OCI-LY1 (cell line): ENCODE measurements at regions not wholly inside any gene's neighbourhood (a gene's known extent, or its start where the extent isn't known, plus 50 kb on each side); places are given as distances from the start of the nearest gene placed in this dataset.

Source experiments
- H2AFZ ChIP-seq: fragments of 200-600 bp; sonication (generic), shearing (Covaris generic); 2 replicates; pipeline ENCODE4 v1.6.0; 2014; ENCODE audit warnings: antibody characterized with exemption, mild to moderate bottlenecking, low read length
- H3F3A ChIP-seq: fragments of 200-600 bp; sonication (generic), shearing (Covaris generic); 2 replicates; pipeline ENCODE4 v1.6.0; 2014; ENCODE audit warnings: mild to moderate bottlenecking, antibody characterized with exemption, low read length, moderate library complexity; ENCODE audit not compliant: insufficient read depth
- H3K27ac ChIP-seq: fragments of 200-600 bp; sonication (generic); 2 replicates; pipeline ENCODE4 v1.5.1; 2014; ENCODE audit warnings: low read length, mixed run types, mild to moderate bottlenecking, low read depth; ENCODE audit not compliant: poor library complexity, severe bottlenecking
- H3K27me3 ChIP-seq: fragments of 200-600 bp; sonication (generic); 2 replicates; pipeline ENCODE4 v1.6.0; 2014; ENCODE audit warnings: antibody characterized with exemption, mild to moderate bottlenecking, low read length, moderate library complexity; ENCODE audit not compliant: insufficient read depth
- H3K36me3 ChIP-seq: fragments of 200-600 bp; sonication (generic); 2 replicates; pipeline ENCODE4 v1.6.1; 2014; ENCODE audit warnings: mild to moderate bottlenecking, antibody characterized with exemption, low read length, moderate library complexity, mixed read lengths; ENCODE audit not compliant: insufficient read depth
- H3K4me1 ChIP-seq: fragments of 200-600 bp; sonication (generic); 2 replicates; pipeline ENCODE4 v1.5.1; 2014; ENCODE audit warnings: mild to moderate bottlenecking, low read length, moderate library complexity; ENCODE audit not compliant: insufficient read depth, severe bottlenecking
- H3K4me2 ChIP-seq: fragments of 200-600 bp; sonication (generic), shearing (Covaris generic); 2 replicates; pipeline ENCODE4 v1.6.1; 2014; ENCODE audit warnings: low read length
- H3K4me3 ChIP-seq: fragments of 200-600 bp; sonication (generic); 2 replicates; pipeline ENCODE4 v1.5.1; 2014; ENCODE audit warnings: low read length, low read depth, mild to moderate bottlenecking, mixed read lengths; ENCODE audit not compliant: poor library complexity, severe bottlenecking
- H3K79me2 ChIP-seq: fragments of 200-600 bp; shearing (Covaris generic); 2 replicates; pipeline ENCODE4 v1.6.1; 2016; ENCODE audit warnings: mixed run types, low read length, mixed read lengths; ENCODE audit not compliant: insufficient read depth
- H3K9ac ChIP-seq: fragments of 200-600 bp; sonication (generic), shearing (Covaris generic); 2 replicates; pipeline ENCODE4 v1.6.1; 2014; ENCODE audit warnings: mild to moderate bottlenecking, low read length, mixed read lengths
- H3K9me2 ChIP-seq: fragments of 200-600 bp; sonication (generic), shearing (Covaris generic); 2 replicates; pipeline ENCODE4 v1.6.1; 2014; ENCODE audit warnings: low read depth, mild to moderate bottlenecking, low read length, mixed read lengths
- H3K9me3 ChIP-seq: fragments of 200-600 bp; shearing (Covaris generic); 2 replicates; pipeline ENCODE4 v1.6.1; 2014; ENCODE audit warnings: low read length, mixed read lengths
- H4K20me1 ChIP-seq: fragments of 200-600 bp; sonication (generic), shearing (Covaris generic); 2 replicates; pipeline ENCODE4 v1.6.0; 2016; ENCODE audit warnings: mild to moderate bottlenecking, low read length; ENCODE audit not compliant: insufficient read depth
- EZH2 ChIP-seq: fragments of 200-600 bp; sonication (generic), shearing (Covaris generic); IDR thresholded peaks from 2 replicates; pipeline ENCODE4 v1.8.0; 2017; ENCODE audit warnings: borderline replicate concordance, mixed run types, mild to moderate bottlenecking, antibody characterized with exemption, low read length, moderate library complexity, mixed read lengths
- TF ChIP-seq, protein P1 (sequence below): fragments of 200-600 bp; sonication (generic), shearing (Covaris generic); IDR thresholded peaks from 2 replicates; pipeline ENCODE4 v1.5.1; 2017; ENCODE audit warnings: mild to moderate bottlenecking, antibody characterized with exemption, low read length, moderate library complexity, mixed read lengths

DNA sequence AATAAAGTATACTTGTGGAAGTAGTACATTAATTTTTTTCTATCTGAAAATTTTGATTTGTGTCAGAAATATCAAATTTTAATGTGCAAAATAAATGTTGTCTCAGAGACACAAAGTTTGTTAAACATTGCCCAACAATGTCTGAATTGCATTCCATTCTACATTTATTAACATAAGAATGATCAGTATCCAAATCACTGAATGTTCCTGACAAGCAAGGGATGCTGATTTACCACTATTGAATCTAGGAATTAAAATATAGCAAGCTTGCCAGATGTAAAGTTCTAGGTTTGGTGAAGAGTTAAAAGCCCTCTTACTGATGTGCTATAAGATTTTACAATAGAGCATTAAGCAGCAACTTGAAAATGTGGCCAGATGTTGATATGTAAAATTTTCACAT lies 489.2 kb upstream of the CTSO start:
- H3K9me2 ChIP-seq: no peaks in the 10 kb centered on the region
- H3F3A ChIP-seq: no peaks in the 10 kb centered on the region
- H2AFZ ChIP-seq: no peak overlapping the region
- no peak overlapping the region for H3K9ac ChIP-seq
- H3K4me2 ChIP-seq: no peak overlapping the region
- no peaks in the 10 kb centered on the region for H4K20me1 ChIP-seq
- no peak overlapping the region for H3K27ac ChIP-seq
- no peak for TF ChIP-seq EZH2
- TF ChIP-seq, protein P1, sequence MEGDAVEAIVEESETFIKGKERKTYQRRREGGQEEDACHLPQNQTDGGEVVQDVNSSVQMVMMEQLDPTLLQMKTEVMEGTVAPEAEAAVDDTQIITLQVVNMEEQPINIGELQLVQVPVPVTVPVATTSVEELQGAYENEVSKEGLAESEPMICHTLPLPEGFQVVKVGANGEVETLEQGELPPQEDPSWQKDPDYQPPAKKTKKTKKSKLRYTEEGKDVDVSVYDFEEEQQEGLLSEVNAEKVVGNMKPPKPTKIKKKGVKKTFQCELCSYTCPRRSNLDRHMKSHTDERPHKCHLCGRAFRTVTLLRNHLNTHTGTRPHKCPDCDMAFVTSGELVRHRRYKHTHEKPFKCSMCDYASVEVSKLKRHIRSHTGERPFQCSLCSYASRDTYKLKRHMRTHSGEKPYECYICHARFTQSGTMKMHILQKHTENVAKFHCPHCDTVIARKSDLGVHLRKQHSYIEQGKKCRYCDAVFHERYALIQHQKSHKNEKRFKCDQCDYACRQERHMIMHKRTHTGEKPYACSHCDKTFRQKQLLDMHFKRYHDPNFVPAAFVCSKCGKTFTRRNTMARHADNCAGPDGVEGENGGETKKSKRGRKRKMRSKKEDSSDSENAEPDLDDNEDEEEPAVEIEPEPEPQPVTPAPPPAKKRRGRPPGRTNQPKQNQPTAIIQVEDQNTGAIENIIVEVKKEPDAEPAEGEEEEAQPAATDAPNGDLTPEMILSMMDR: no peak
- H3K79me2 ChIP-seq: no peaks in the 10 kb centered on the region
- H3K4me1 ChIP-seq: no peaks in the 10 kb centered on the region
- no peak overlapping the region for H3K4me3 ChIP-seq
- no peaks in the 10 kb centered on the region for H3K9me3 ChIP-seq
- H3K36me3 ChIP-seq: no peaks in the 10 kb centered on the region
- no peaks in the 10 kb centered on the region for H3K27me3 ChIP-seq

DNA sequence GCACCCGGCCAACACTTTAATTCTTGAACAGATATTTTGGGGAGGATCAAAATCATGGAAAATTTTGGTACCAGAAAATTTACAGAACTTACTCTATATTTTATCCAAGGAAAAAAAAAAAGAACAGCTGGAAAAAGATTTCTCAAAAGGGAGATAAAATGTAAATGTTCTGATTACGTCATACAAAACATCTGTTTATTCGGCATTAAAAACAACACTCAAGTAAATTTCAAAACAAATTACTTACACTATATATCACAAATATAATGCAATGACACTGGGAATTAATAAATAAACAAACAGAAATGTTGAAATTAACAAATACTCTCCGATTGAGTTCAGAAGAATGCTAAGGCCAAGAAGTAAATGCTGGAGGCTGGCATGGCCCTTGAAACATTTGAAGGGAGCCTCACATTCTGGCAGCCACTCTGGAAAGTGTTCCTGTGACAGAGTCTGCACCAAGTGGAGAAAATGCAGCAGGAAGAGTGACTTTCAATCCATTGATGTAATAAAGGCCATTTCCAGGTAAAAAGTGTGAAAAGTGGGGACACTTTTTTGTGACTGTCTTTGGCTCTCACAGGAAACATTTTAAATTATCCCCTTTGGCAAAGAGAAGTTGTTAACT lies 486.0 kb upstream of the CTSO start:
- TF ChIP-seq, protein P1: no peak
- no peak for TF ChIP-seq EZH2
- H2AFZ ChIP-seq: no peak overlapping the region

DNA sequence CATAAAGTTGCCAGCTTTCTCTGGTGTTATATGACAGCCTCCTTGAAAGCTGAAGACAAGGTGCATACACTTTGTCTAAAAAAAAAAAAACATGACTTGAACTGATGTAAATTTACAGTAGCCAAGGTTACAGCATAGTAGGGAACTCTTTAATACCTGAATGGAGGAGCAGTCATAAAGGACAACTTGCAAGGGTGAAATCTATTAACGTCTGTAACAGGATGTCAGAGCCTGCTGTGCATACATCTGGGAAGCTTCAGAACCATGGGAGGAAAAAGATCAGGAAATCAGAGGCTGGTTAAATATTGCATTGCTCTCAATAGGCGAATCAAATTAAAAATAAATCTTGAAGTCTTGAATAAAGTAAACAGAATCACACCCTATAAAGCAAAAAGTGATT lies 484.0 kb upstream of the CTSO start:
- Histone ChIP-seq H3K4me1 (no peaks in the 10 kb centered on the region), H3K9me3 (no peaks in the 10 kb centered on the region), H3K27ac (no peak overlapping the region), H3K27me3 (no peaks in the 10 kb centered on the region), H3F3A (no peaks in the 10 kb centered on the region), H3K9me2 (no peaks in the 10 kb centered on the region), H2AFZ (no peak overlapping the region), H3K79me2 (no peaks in the 10 kb centered on the region), H3K36me3 (no peaks in the 10 kb centered on the region), H3K9ac (no peak overlapping the region), H4K20me1 (no peaks in the 10 kb centered on the region), H3K4me2 (no peak overlapping the region), H3K4me3 (no peak overlapping the region)
- no peak for TF ChIP-seq EZH2
- TF ChIP-seq, protein P1: no peak

More for the DNA sequence above, 486.0 kb upstream of the CTSO start:
- Histone ChIP-seq H3K9ac (no peak overlapping the region), H3K27ac (no peak overlapping the region), H3K4me1 (no peaks in the 10 kb centered on the region), H3K27me3 (no peaks in the 10 kb centered on the region), H3K4me2 (no peak overlapping the region), H4K20me1 (no peaks in the 10 kb centered on the region), H3K36me3 (no peaks in the 10 kb centered on the region), H3F3A (no peaks in the 10 kb centered on the region), H3K9me3 (no peaks in the 10 kb centered on the region), H3K9me2 (no peaks in the 10 kb centered on the region), H3K79me2 (no peaks in the 10 kb centered on the region), H3K4me3 (no peak overlapping the region)
